NCI-H1417 (cell line): ENCODE measurements at regions not wholly inside any gene's neighbourhood (a gene's known extent, or its start where the extent isn't known, plus 50 kb on each side); places are given as distances from the start of the nearest gene placed in this dataset.
"Not testable (repeated sequence)": the region's sequence is repeated elsewhere in the genome, so short reads cannot be mapped to it uniquely, and the experiment has no call there.

Experiments used
- DNase-seq, 3 experiments: peaks; one replicate each; lab custom pipeline; 2025; lab: John Stamatoyannopoulos, UW

DNA sequence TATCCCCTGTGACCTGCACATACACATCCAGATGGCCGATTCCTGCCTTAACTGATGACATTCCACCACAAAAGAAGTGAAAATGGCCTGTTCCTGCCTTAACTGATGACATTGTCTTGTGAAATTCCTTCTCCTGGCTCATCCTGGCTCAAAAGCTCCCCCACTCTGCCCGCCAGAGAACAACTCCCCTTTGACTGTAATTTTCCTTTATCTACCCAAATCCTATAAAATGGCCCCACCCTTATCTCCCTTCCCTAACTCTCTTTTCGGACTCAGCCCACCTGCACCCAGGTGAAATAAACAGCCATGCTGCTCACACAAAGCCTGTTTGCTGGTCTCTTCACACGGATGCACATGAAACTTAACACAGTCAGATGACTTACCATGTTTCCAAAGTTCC, 403.8 kb downstream of the TBC1D32 start:
- not testable (repeated sequence) for DNase-seq

DNA sequence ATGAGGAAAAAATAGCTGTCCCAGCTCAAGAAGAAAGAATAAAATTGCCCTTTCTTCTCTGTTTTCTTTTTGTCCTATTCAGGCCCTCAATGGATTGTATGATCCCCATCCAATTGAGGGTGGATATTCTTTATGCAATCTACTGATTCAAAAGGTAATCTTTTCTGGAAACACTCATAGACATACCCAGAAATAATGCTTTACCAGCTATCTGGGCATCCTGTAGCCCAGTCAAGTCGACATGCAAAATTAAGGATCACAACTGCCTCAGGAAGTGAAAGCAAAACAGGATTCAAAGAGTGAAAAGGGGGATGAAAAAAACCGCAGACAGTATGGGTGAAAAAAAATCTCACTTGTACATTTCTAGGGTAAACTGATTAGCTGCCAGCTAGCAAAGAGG, 410.1 kb downstream of the TBC1D32 start:
- DNase-seq: no peak

DNA sequence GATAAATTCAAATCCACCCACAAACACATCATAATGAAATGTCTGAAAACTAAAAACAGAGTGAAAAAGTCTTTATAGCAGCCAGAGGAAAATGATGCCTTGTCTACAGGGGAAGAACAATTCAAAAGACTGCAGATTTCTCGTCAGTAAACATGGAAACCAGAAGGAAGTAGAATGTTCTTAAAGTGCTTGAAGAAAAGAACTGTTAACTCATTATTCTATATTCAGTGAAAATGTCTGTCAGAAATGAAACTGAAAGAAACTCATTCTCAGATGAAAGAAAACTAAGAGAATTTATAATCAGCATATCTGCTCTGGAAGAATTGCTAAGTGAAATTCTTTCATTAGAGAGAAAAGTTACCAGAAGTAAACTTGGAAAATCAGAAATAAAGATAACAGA, 416.1 kb downstream of the TBC1D32 start:
- DNase-seq: no peak

DNA sequence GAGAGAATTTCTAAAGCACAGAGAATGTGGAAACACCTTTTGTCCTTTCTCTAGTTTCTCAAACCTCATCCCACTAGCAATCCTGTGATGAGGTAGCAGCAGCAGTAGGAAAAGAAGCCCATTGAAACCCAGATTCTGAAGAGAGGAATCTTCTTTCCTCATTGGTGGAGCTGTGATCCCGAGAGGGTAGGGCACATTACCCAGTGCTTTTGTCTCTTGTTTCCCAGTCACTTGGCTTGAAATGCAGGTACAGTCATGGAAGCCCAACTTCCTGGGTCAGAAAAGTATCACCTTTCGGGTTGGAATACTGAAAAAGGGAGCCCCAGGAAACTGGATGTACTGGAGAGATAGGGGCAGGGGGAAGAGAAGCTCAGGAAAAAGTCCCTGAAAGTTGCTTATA, 417.4 kb downstream of the TBC1D32 start:
- no peak for DNase-seq

DNA sequence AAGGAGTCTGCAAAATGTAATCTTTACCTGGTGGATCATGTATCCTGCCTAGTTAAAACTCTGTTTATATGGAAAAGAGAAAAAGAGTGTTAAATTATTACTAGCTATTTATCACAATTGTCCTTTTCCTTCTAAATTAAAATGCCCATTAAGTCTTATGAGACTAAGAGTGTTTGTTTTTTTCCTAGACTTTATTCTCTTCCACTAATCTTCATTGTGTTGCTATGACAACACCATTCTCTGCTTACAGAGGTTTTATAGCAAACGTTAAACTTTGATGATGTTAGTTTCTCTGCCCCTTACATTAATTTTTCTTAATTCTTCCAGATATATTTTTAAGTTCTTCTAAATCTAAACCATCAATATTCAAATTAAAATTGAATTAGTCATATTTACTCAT, 420.8 kb downstream of the TBC1D32 start:
- DNase-seq: no peak

DNA sequence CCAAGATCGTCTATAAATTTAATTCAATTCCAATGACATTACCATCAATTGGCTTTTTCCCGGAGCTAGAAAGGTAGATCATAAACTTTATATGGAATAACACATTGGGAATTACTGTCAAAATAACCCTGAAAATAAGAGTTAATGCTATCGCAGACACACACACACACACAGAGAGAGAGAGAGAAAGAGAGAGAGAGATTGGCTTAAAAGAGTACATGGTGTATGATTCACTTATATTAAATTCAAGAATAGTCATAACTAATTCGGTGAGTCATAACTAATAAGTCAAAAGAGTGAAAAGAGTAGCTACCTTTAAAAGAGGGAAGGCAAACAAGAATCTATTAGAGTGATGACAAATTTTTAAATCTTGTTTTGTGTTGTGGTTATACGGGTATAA, 425.5 kb downstream of the TBC1D32 start:
- DNase-seq: no peak

DNA sequence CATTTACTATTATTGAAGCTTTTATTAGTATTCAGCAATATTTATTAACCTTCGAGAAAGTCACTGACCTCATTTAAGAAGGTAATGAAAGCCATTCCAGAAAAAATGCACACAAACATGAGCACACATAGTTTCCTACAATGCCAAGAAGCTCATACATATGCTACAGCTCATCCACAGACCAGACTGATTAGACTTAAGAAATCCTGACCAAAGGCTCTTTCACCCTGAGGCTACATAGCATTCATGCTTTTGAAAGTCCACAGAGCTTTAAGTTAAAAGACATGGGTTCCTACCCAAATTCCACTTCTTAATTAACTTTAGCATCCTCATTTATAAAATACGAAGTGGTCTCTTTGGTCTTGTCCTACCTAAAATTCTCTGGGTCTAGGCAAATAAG, 430.4 kb downstream of the TBC1D32 start:
- DNase-seq: no peak

DNA sequence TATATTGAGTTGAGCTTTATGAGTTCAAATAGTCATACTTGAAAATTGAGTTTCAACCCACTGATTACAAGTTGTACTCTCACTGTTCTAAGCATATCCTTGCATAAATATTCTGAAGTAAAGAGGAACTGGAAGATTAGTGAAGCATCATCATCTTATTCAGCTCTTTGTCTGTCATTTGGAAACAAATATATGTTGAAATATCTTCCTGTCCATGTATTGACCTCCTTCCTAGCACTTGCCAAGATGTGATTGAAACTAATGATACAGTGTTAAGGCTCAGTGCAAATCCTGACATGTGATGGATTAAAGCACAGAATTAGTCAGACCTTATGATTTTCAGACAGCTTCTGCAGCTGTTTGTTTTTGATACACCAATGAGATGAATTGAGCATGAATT, 434.3 kb downstream of the TBC1D32 start:
- DNase-seq: no peak

DNA sequence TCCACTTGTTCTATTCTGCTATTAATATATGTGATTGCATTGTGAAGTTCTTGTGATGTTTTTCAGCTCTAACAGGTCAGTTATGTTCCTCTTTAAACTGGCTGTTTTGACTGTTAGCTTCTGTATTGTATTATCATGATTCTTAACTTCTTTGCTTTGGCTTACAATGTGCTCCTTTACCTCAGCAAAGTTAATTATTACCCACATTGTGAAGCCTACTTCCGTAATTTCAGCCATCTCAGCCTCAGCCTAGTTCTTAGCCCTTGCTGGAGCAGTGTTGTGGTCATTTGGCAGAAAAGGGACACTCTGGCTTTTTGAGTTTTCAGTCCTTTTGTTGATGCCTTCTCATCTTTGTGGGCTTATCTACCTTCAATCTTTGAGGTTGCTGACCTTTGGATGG, 440.2 kb downstream of the TBC1D32 start:
- DNase-seq: no peak

DNA sequence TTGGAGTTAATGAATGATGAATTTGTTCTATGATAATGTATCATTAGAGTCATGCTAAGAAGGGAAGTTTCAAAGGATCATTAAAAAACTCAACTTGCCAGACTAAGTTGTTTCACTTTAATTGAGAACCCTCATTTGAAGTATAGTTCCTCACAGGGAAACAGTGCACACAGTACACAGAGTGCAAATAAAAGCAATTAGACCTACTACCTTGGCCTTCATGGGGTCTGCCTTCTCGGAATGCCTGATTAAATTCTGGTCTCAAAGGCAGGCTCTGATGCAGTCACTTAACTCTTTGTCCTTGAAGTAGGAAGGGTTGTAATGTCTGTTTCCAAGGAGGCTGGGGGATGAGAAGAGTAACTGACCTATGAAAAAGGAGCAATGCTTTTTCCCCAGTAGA, 457.3 kb downstream of the TBC1D32 start:
- no peak for DNase-seq

DNA sequence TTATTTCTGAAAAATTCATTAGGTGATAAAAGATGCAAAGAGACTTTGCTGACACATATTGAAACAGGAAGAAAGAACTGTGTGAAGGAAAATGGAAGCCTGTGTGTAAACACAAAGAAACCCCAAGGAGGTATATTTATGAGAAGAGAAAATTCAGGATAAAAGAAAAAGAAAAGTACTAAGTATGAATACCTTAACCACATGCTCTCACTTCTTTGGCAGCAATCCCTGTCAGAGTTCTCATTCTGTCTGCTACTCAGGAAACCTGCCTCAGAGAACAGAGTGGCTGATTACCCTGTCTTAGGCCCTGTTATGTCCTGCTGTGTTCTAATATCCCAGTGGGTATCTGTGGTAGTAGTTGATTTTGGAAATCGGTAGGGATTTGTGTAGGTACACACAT, 457.9 kb downstream of the TBC1D32 start:
- DNase-seq: no peak

DNA sequence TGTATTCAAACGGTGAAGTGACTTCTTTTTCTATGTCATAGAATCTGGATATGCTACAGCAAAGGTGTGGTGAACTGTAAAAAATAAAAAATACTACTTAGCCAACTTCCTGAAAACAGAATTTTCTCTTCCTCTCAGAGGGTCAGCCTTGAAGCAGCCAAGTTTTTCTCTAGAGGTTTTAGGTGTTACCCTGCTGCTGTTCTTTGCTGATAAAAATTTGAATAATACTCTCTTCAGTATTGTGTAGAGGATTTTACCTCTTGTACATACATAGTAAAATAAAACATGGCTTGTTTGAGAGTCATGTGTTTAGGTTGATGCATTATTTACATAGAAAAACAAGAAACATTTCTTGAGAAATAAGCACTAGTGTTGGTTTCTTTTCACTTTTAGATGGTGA, 458.4 kb downstream of the TBC1D32 start:
- DNase-seq: no peak

DNA sequence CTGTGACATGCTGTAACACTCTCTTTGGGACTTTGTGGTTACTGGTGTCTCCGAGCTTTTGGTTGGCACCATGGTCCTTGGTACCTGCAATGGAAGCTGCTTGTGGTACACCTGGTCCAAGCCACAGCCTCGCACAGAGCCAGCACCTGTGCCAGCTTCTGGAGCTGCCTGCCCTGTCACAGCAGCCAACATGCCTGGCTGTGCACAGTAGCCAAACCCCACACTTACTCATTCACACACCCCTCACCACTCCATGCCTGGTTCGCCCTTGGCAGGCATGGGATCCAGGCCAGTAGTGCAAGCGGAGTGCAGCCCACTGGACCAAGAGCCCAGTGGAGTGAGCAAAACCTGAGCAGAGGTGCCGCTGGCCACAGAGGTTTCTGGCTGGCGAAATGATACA, 459.9 kb downstream of the TBC1D32 start:
- DNase-seq: no peak

DNA sequence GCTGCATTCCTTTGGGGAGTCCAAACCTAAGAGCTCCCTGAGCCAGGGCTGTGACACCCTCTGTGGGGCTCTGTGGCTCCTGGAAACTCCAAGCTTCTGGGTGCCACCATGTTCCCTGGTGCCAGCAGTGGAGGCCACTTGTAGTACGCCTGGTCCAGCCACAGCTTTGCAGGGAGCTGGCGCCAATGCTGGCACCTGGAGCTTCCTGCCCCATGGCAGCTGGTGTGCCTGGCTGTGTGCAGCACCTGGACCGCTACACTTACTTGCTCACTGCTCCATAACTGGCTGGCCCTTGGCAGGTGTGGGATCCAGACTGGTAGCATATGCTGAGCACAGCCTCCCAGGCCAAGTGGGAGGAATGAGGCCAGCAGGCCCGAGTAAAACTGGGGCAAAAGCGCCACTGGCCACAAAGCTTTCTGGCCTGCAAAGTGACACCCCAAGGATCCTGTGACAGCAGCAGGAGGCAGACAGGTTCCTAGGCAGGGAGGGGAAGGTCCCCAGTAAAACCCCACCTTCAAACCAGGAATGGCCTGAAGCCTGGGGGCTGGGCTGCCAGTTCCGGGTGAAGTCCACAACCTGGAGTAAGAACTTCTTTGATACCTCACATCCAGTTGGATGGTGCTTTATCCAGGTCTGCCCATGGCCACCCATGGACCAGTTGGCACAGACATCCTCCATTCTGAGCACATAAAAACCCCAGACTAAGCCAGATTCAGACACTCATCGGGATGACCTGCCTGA, 461.0 kb downstream of the TBC1D32 start:
- no peak for DNase-seq

DNA sequence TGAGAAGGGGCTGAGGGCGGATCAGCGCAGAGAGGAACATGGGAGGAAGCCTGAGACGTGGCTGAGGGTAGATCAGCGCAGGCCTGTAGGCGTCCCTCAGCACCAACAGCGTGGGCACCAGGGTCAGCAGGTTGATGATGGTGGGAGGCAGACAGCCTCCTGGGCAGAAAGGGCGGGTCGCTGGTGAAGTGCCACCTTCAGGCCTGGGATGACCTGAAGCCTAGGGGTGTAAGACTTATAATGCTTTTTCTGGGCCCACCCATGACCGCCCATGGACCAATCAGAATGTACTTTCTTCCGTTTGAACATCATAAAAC, 462.1 kb downstream of the TBC1D32 start:
- DNase-seq: no peak

DNA sequence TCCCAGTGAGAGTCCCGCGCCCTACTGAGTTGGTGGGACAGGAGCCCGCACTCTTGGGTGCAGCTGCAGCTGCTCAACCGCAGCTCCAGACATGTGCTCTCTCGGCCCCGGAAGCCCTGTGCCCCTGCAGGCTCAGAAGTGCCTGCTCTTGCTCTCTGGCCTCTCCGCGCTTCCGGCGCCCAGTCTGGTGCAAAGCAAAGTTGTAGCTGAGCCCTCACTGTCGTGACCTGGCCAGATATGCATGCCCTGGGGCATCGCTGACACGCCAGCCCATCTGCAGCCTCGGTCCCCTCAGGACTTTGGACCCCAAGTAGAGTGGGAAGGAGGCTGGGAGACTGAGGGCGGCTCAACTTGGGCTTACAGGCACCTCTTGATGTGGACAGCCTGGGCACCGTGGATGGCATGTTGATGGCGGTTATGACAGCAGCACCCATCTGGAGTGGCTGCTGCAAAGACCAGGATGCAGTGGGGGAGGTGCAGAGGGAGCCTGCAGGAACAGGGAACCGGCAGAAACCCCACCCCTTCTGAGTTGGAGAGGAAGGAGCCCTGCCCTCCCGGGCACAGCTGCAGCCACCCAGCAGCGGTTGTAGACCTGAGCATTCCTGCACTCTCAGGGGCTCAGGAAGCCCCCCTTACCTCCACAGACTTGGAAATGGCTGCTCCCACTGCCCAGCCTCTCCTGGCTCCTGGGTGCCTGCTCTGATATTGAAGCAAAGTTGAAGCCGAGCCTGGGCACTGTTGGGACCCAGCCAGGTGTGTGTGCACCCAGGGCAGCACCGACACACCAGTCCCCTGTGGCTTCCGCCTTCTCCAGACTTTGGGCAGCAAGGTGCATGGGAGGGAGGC, 462.6 kb downstream of the TBC1D32 start:
- no peak for DNase-seq

DNA sequence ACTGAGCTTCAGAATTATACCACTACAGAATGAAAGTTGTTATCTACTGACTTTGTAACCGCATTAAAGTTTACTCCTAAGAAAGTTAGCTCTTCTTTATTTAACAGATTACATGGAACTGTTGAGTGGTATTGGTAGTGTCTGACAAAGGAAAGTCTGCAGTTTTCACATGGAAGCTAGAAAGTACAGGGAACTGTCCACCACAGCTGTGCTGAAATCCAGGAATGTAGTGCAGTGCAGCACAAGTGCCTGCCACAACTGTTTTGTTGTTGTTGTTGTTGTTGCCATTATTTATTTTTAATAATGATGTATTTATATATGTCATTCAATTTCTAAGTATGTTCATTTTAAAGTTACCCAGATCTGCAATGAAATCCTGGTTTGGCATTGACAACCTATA, 464.9 kb downstream of the TBC1D32 start:
- DNase-seq: no peak

DNA sequence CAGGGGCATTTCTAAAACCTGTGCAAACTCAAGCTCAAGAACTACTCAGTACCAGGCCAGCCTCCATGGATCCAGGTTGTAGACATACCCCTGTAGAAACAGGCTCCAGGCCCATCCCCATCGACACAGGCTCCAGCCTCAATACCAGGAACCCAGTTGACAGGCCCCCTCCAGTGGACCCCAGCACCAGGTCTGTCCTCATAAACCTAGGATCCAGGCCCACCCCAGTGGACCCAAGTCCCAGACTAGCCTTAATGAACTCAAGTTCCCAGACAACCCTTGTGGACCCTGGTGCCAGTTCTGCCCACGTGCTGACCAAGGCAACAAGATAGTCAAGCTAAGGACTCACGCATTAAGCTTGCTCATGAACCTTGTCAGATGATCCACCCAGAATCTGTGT, 476.9 kb downstream of the TBC1D32 start:
- DNase-seq: no peak

DNA sequence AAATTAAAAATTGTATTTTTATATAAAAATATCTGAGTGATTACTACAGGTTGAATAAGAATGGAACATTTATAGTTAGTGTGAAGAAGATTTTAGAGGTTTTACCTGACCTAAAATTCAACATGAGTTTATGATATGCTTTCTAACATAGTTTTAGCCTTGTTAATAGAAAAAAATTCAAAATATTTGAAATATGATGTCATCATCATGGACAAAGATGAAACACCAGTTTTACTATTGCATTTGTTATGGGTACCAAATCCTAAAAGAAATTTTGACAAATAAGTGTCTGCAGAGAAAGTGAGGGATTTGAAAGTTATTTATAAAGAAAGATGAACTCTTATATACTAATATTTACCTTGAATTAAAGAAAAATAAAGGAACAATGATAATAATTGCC, 479.7 kb downstream of the TBC1D32 start:
- no peak for DNase-seq

DNA sequence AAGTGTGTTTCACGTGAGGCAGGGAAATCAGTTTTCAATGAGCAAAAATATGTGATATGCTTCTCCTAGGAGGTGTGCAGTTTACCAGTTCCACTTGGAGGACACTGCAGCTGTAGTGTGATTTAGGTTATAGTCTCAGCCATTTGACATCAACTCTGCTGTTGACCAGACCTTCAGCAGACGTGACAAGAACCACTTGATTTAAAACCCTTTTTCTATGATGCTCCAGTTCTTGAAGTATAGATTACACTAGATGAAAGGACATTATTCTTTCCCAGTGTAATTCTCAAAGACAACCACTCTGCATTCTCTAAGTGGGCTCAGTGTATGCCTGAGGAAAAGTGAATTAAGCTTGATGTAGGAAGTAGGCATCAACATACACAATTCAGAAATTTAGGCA, 480.8 kb downstream of the TBC1D32 start:
- peak in 1 of 3 experiments; percentile 48 for DNase-seq

DNA sequence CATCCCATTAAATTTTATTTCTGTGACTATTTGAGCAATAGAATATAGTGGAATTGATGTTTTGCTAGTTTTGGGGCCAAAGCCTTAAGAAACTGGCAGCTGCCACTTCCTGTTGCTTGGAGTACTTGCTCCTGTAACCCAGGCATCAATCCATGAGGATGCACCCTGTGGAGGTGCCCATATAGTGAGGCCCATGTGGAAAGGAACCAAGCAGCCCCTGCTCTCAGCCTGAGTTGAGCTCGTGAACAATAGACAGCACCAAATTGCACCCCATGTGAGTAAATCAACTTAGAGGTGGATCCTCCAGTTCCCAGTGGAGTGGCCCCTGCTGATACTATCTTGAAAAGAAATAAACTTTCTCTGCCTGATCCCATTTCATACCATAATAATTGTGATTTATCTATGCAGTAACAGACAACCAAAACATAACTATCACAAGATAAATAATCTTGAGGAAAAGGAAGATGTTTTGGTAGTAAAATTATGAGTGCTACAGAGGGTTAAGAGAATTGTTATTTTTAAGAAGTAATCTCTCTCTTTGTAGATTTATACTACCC, 481.9 kb downstream of the TBC1D32 start:
- DNase-seq: no peak

DNA sequence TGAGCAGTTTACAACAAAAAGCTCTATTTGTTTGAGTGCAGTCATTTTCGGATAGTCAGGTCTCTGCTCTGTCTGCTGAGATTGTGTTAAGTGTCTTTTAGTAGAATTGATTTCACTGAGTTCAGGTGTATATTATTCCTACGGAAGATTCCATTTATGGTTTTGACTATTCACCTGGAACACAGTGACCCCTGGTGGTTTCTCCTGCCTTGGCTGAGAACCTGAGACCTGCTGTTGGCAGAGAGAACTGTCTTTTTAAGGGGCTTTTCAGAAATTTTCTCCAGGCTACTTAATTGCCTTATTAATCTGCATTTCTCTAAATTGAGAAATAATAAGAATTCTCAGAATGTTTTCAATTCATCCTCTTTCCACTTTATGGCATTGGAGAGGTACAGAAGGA, 508.0 kb downstream of the TBC1D32 start:
- DNase-seq: peak; percentile 9 to 61 (median 52)

DNA sequence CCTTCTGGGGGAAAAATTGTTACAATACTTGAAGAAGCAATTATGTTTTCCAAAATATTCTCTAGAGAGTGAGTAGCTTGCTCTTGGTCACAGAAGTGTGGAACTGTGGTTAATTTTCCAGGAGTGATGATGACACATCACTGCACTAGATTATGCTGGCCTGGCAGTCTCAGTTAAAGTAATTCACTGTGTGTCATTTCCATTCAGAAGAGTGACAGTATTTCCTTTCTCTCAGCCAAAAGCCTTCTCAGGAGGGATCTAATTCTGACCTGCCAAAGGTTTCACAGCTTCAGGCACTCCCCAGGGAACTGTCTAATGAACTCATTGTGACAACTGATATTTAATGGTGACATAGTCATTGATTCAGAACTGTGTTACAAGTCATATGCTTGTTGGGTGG, 517.5 kb downstream of the TBC1D32 start:
- DNase-seq: no peak
